ENCODE measurements at regions not wholly inside any gene's neighbourhood (a gene's known extent, or its start where the extent isn't known, plus 50 kb on each side); places are given as distances from the start of the nearest gene placed in this dataset.

- no peaks in the 10 kb centered on the region for H3K79me2 ChIP-seq (ENCODE audit: control insufficient read depth, insufficient read depth, low read length)
- FAIRE-seq, result no peak
- RAD21 ChIA-PET (ENCODE audit: unreplicated experiment), result no interaction called here
Measured at GRCh38 chr2:192546565-192546964, 351.8 kb upstream of the TMEFF2 start.

More at GRCh38 chr2:192546565-192546964, 351.8 kb upstream of the TMEFF2 start:
- CTCF ChIA-PET, result no interaction called here
- no peak for DNase-seq (ENCODE audit: low read depth, low spot score)
- POLR2A ChIA-PET, result no interaction called here
- Histone ChIP-seq H3K27ac (ENCODE audit: control insufficient read depth, insufficient read depth) (no peak overlapping the region), H3K9me3 (replicated peaks; ENCODE audit: control insufficient read depth, insufficient read depth, low read length) (no peaks in the 10 kb centered on the region), H3K9ac (ENCODE audit: control insufficient read depth, insufficient read depth, low read length) (no peak overlapping the region), H2AFZ (ENCODE audit: control insufficient read depth, low read depth, low read length) (no peak overlapping the region), H3K27me3 (replicated peaks in 1 of 2; ENCODE audit: control insufficient read depth in 2 of 2, insufficient read depth in 2 of 2, low read length in 1 of 2) (no peaks in the 10 kb centered on the region), H4K20me1 (ENCODE audit: control insufficient read depth, insufficient read depth) (no peaks in the 10 kb centered on the region), H3K36me3 (ENCODE audit: control insufficient read depth in 2 of 2, insufficient read depth in 2 of 2, low read length in 1 of 2) (no peaks in the 10 kb centered on the region), H3K4me3 (no peak overlapping the region), H3K4me2 (ENCODE audit: control insufficient read depth, insufficient read depth) (no peak overlapping the region), H3K4me1 (ENCODE audit: control insufficient read depth, insufficient read depth, low read length) (no peaks in the 10 kb centered on the region)
- ATAC-seq, result no peak
- intact Hi-C loops (cut with micrococcal nuclease; ENCODE audit: unreplicated experiment), result no loop called here
- SMC1A ChIA-PET (ENCODE audit: uncharacterized antibody, unreplicated experiment), result interaction anchor here (1.0 kb wide), 1 partner anchor 8 kb away, joined by 3 read pairs; no protein-coding TSS in a partner anchor
- in situ Hi-C loops (cut with MboI), result no loop called here
- no TSS peak for BruUV-seq (replicated peaks)
- 15% methylated on average over 3 of the region's 3 CpGs for WGBS (ENCODE audit: insufficient coverage, insufficient replicate concordance, low lambda C conversion rate, missing lambda C conversion rate)
- TF ChIP-seq ZBTB4 (CRISPR knock-in tag; IDR thresholded peaks at IDR 0.05) (no peak), ATF7 (IDR thresholded peaks at IDR 0.05; ENCODE audit: low read depth) (peak; percentile 85), ZBTB40 (IDR thresholded peaks at IDR 0.05; ENCODE audit: borderline replicate concordance) (no peak), USF1 (IDR thresholded peaks at IDR 0.05; ENCODE audit: borderline replicate concordance, extremely low read length, insufficient read depth, low read depth, low read length) (no peak), CTCF (IDR thresholded peaks at IDR 0.05 in 2 of 3, conservative IDR thresholded peaks at IDR 0.05 in 1 of 3; ENCODE audit: control insufficient read depth in 2 of 3, extremely low read depth in 1 of 3, insufficient read depth in 1 of 3, low read depth in 3 of 3, low read length in 3 of 3) (no peak), E2F8 (IDR thresholded peaks at IDR 0.05; ENCODE audit: low read depth, partially characterized antibody) (no peak), IRF3 (IDR thresholded peaks at IDR 0.05) (no peak)

Measured in GM12878 (cell line).